ENCODE measurements at regions not wholly inside any gene's neighbourhood (a gene's known extent, or its start where the extent isn't known, plus 50 kb on each side); places are given as distances from the start of the nearest gene placed in this dataset.

DNA sequence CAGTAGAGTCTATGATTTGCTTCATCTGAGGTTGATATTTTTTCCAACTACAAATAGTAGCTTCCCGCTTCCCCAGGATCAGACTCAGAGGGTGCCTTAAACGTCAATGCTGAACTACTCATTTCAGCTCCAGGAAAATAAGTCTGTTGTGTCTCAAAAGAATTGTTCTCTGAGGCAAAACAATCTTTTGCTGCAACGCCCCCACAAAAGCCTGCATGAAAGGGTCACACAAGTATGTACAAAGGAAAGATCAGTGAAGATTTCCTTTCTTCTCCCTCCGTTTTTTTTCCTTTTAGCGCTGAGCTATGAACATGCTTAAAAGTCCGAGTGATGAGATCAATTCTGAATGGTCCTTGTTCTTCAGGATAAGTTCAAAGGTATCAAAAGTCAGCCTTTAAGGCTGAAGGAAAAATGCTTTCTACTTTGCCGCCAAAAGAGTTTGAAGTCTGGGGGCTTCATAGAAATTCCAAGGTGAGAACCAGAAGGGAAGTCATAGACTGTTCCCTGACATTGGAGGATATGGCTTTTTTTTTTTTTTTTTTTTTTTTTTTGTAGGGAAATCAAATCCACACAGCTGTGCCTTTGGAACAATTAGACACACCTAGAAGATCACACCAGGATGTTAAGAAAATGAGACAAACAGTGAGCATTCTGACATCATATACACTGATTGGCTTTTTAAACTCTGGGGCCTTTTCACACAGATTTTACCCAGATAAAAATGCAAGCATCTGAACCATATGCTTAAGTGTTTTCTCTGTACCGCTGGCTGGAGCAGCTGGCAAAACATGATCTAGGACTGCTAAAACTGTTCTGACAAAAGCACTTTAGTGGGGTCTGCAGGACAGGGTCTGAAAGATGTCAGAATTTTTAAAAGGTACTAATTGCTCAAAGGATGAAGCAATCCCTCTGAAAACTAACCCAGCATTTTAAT, 329.3 kb downstream of the ENC1 start (continued):
- TF ChIP-seq SRF (IDR thresholded peaks at IDR 0.05; ENCODE audit: low read depth, low read length) (no peak), SUZ12 (IDR thresholded peaks at IDR 0.05; ENCODE audit: low read length) (no peak), SP2 (IDR thresholded peaks at IDR 0.05; ENCODE audit: low read length) (no peak), SIX5 (IDR thresholded peaks at IDR 0.05; ENCODE audit: low read depth, low read length) (no peak)
